SK-N-MC (cell line): ENCODE measurements at regions not wholly inside any gene's neighbourhood (a gene's known extent, or its start where the extent isn't known, plus 50 kb on each side); places are given as distances from the start of the nearest gene placed in this dataset.
A peak's percentile ranks its signal among the peaks of the same experiment; 100 is the strongest.

Experiments used
- DNase-seq: peaks from one replicate; pipeline ENCODE4 v3.0.0-alpha.2; 2011; ENCODE audit warnings: low read depth, low spot score
- H3K27ac ChIP-seq: fragments of 200-600 bp; sonication (generic); 2 replicates; pipeline ENCODE4 v1.5.1; 2016; ENCODE audit warnings: mixed run types
- H3K36me3 ChIP-seq: fragments of 200-600 bp; sonication (generic); 2 replicates; pipeline ENCODE4 v1.6.1; 2017; ENCODE audit warnings: antibody characterized with exemption, low read length, mixed read lengths; ENCODE audit not compliant: insufficient read depth
- H3K4me3 ChIP-seq: fragments of 200-600 bp; sonication (generic); 2 replicates; pipeline ENCODE4 v1.5.1; 2016
- H3K9ac ChIP-seq: fragments of 200-600 bp; sonication (generic); 2 replicates; pipeline ENCODE4 v1.8.0; 2017; ENCODE audit warnings: mixed run types, mixed read lengths; ENCODE audit not compliant: insufficient read length
- H3K9me3 ChIP-seq: fragments of 200-600 bp; sonication (generic); 2 replicates; pipeline ENCODE4 v1.6.1; 2017; ENCODE audit warnings: low read depth, mild to moderate bottlenecking, antibody characterized with exemption, low read length, moderate library complexity, mixed read lengths
- EZH2 ChIP-seq: fragments of 200-600 bp; sonication (generic); IDR thresholded peaks from one replicate; pipeline ENCODE4 v1.6.1; 2017; ENCODE audit warnings: antibody characterized with exemption
- FOXP2 ChIP-seq: optimal IDR thresholded peaks from 2 replicates; pipeline ENCODE3; 2011; ENCODE audit warnings: mild to moderate bottlenecking, moderate library complexity; ENCODE audit not compliant: insufficient read depth; ENCODE audit errors: extremely low read length, control extremely low read depth
- POLR2AphosphoS5 ChIP-seq: IDR thresholded peaks from 2 replicates; pipeline ENCODE4 v1.6.1; 2012; ENCODE audit warnings: mild to moderate bottlenecking, low read depth, low read length, borderline replicate concordance

- no peaks in the 10 kb centered on the region for H3K36me3 ChIP-seq
- no peak overlapping the region for H3K4me3 ChIP-seq
- H3K9ac ChIP-seq: no peak overlapping the region
- H3K27ac ChIP-seq: no peak overlapping the region
- DNase-seq: no peak
- no peaks in the 10 kb centered on the region for H3K9me3 ChIP-seq
- TF ChIP-seq FOXP2: no peak
- no peak for TF ChIP-seq POLR2AphosphoS5
- no peak for TF ChIP-seq EZH2
Observed at GRCh38 chr14:25630447-25630846, 580.5 kb upstream of the STXBP6 start.

- Histone ChIP-seq H3K4me3 (no peak overlapping the region), H3K27ac (0 out of 2 replicates have a peak overlapping the region, but pooled peaks have one; percentile 75), H3K36me3 (no peaks in the 10 kb centered on the region), H3K9ac (no peak overlapping the region), H3K9me3 (no peaks in the 10 kb centered on the region)
- no peak for TF ChIP-seq EZH2
- no peak for TF ChIP-seq POLR2AphosphoS5
- no peak for TF ChIP-seq FOXP2
- no peak for DNase-seq
Observed at GRCh38 chr14:25628978-25629377, 579.0 kb upstream of the STXBP6 start.

DNA sequence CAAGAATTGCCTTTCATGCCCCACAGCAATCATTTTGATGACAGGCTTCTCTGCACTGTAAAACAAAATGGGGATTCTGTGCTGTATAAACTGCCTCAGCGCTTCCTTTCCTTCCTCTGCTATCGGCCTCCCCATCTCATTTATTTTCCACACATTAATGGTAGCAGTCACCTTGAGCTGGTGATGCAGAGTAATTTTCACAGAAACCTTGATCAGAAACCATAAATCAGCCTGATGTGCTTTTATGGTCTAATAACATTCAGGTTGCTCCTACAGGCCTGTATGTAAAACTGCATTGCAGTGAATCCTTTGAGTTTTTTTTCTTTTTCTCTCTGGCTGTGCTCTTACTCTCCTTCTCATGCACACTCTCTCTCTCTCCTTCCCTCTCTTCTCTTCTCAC lies 578.4 kb upstream of the STXBP6 start:
- Histone ChIP-seq H3K36me3 (no peaks in the 10 kb centered on the region), H3K9me3 (no peaks in the 10 kb centered on the region), H3K27ac (peak overlapping the region; percentile 75; the same call in 1 of the 2 replicates), H3K9ac (no peak overlapping the region), H3K4me3 (peak overlapping the region; percentile 48)
- no peak for DNase-seq
- no peak for TF ChIP-seq POLR2AphosphoS5
- no peak for TF ChIP-seq FOXP2
- TF ChIP-seq EZH2: no peak

GRCh38 chr14:25626986-25627385 lies 577.0 kb upstream of the STXBP6 start:
- H3K9me3 ChIP-seq: no peaks in the 10 kb centered on the region
- TF ChIP-seq EZH2 (no peak), FOXP2 (no peak), POLR2AphosphoS5 (no peak)
- H3K9ac ChIP-seq: no peak overlapping the region
- peak overlapping the region; percentile 53 for H3K4me3 ChIP-seq
- no peaks in the 10 kb centered on the region for H3K36me3 ChIP-seq
- peak overlapping the region; percentile 44; the same call in 1 of the 2 replicates for H3K27ac ChIP-seq
- no peak for DNase-seq

DNA sequence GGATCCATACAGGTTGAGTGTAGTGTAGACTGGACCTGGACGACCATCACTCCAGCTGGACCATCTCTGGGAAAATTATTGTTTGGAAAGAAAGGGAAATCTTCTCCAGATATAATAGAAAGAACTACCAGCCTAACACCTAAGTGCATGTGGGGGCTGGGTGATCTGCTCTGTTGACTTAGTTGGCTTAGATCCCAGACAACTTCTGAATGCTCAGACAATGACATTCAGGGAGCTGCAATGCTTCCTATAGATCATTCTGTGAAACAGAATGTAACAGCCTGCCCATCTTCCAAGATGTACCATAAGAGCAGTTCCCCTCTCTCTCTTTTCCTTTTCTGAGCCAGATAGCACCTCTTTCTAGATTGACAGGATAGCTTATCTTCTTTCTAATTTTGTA lies 572.8 kb upstream of the STXBP6 start:
- no peak overlapping the region for H3K27ac ChIP-seq
- no peak for TF ChIP-seq EZH2
- no peak for TF ChIP-seq FOXP2
- no peak for TF ChIP-seq POLR2AphosphoS5

GRCh38 chr14:25620515-25620914 lies 570.6 kb upstream of the STXBP6 start:
- Histone ChIP-seq H3K27ac (no peak overlapping the region), H3K4me3 (no peak overlapping the region), H3K36me3 (no peaks in the 10 kb centered on the region), H3K9ac (no peak overlapping the region), H3K9me3 (no peaks in the 10 kb centered on the region)
- no peak for DNase-seq
- TF ChIP-seq FOXP2 (no peak), EZH2 (no peak), POLR2AphosphoS5 (no peak)

More for the DNA sequence above, 572.8 kb upstream of the STXBP6 start:
- Histone ChIP-seq H3K9ac (no peak overlapping the region), H3K9me3 (no peaks in the 10 kb centered on the region), H3K36me3 (no peaks in the 10 kb centered on the region), H3K4me3 (no peak overlapping the region)
- no peak for DNase-seq

- no peaks in the 10 kb centered on the region for H3K9me3 ChIP-seq
- no peak overlapping the region for H3K9ac ChIP-seq
- TF ChIP-seq POLR2AphosphoS5 (no peak), FOXP2 (no peak), EZH2 (no peak)
- H3K27ac ChIP-seq: no peak overlapping the region
- no peak overlapping the region for H3K4me3 ChIP-seq
- no peaks in the 10 kb centered on the region for H3K36me3 ChIP-seq
- no peak for DNase-seq
Observed at GRCh38 chr14:25615174-25615573, 565.2 kb upstream of the STXBP6 start.

DNA sequence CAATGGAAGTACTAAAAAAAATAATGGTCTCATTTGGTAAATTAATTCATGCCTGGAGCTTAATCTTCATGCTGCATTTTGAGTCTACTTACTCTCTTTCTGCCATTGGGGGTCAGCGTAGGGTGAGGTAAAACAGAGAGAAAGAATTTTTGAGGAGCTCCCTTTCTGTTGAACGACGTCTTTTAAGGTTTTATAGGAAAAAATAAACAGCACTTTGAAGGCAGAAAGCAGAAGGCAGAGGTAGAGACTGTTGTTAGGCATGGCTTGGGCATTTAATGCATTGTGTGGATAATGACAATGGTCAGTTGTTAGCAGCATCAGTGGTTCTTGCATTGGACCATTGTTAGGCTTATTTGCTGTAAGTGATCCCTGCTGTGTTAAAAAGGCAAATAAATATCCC lies 557.2 kb upstream of the STXBP6 start:
- Histone ChIP-seq H3K9me3 (no peaks in the 10 kb centered on the region), H3K27ac (no peak overlapping the region), H3K4me3 (no peak overlapping the region), H3K36me3 (no peaks in the 10 kb centered on the region), H3K9ac (no peak overlapping the region)
- no peak for DNase-seq
- TF ChIP-seq FOXP2 (no peak), POLR2AphosphoS5 (no peak)

GRCh38 chr14:25602106-25602505 lies 552.2 kb upstream of the STXBP6 start:
- no peaks in the 10 kb centered on the region for H3K36me3 ChIP-seq
- H3K9me3 ChIP-seq: no peaks in the 10 kb centered on the region
- no peak for DNase-seq
- H3K4me3 ChIP-seq: no peak overlapping the region
- TF ChIP-seq POLR2AphosphoS5: no peak
- TF ChIP-seq FOXP2: no peak
- no peak for TF ChIP-seq EZH2
- no peak overlapping the region for H3K9ac ChIP-seq
- H3K27ac ChIP-seq: no peak overlapping the region

DNA sequence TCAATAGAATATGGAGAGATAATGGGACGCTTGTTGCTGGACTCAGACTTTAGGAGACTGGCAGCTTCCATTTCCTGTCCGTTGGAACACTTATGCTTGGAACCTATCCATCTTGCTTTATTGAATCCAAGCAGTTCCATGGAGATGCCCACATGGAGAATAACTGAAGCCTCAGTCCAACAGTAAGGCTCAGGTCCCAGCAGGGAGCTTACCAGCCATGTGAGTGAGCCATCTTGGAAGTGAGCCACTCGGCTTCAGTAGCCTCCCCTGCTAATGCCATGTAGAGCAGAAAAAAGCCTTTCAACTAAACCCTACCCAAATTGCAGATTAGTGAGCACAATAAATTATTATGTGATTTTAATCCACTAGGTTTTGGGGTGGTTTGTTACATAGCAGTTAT lies 538.8 kb upstream of the STXBP6 start:
- no peak for TF ChIP-seq POLR2AphosphoS5
- no peak overlapping the region for H3K9ac ChIP-seq
- no peaks in the 10 kb centered on the region for H3K36me3 ChIP-seq
- no peak for DNase-seq
- no peak overlapping the region for H3K4me3 ChIP-seq
- H3K9me3 ChIP-seq: no peaks in the 10 kb centered on the region
- H3K27ac ChIP-seq: no peak overlapping the region
